ENCODE measurements at regions not wholly inside any gene's neighbourhood (a gene's known extent, or its start where the extent isn't known, plus 50 kb on each side); places are given as distances from the start of the nearest gene placed in this dataset.
"Not testable (repeated sequence)": the region's sequence is repeated elsewhere in the genome, so short reads cannot be mapped to it uniquely, and the experiment has no call there.

DNA sequence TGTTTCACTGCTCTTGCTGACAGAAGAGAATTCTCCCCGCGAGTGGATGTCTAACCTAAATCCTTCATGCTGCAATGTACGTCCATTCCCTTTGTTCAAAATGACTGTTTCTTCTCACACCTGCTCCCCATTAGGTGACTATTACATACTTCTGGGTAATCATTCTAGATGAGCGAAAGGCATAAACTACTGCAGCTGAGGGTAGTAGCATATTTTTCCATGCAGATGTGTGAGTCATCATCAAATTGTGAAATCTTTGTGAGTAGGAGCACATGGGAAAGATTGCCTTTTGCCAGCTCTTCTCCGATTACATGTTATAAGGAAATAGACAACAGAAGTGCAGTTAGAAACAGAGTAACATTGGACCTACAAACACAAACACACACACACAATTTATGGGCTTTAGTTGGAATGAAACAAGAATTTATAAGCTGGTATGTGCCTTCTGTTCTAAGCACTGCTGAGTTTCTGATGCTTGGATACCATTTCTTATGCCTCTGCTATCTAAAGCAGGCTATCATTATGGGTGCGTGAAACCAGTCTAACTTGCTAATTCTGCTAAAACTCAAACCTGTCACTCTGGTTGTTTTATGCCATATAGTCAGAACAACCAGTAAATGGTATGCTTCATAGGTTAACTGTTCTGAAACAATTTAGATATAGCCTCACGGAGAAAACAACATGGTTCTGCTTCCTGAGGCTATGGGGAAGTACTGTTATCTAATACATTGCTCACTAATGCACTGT is 346.9 kb upstream of the PSMD7 start:
- no peak for DNase-seq

DNA sequence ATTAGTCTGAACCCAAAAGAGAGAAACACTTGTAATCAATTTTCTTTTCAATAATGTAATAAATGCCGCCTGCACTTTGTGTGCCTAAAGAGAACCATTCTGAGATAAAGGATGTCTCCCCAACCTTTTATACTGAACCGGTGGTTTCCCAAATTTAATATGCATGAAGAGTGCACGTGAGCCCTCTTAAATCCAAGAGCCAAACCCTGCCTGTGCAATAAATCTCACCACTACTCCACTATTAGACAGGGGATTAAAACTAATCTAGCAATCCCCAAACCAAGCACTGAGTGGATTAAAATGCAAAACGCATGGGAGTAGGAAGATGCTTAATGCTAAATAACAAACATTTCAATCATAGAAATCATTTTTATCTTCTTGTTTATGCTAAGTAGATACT is 351.0 kb upstream of the PSMD7 start:
- DNase-seq = no peak

DNA sequence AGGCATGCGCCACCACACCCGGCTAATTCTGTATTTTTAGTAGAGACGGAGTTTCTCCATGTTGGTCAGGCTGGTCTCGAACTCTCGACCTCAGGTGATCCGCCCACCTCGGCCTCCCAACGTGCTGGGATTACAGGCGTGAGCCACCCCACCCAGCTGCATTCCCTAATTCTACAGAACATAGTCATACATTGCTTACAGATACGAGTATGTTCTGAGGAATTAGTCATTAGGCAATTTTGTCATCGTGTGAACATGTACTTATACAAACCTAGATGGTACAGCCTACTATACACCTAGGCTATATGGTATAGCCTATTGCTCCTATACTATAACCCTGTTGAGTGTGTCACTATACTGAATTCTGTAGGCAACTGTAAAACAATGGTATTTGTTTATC is 353.4 kb upstream of the PSMD7 start:
- DNase-seq = not testable (repeated sequence)

DNA sequence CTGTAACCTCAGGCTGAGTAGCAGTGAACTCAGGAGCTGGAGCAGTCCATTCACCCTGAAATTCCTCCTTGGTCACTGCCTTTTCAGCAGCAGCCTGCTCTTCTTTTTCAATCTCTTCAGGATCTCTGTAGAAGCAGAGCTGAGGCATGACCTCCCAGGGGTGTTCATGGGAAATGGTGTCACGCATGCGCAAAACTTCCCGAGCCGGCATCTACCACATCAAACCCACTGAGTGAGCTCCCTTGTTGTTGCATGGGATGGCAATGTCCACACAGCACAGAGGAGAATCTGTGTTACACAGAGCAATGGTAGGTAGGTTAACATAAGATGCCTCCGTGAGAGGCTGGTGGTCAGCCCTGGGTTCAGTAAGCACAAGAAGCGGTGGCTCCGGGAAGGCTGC is 355.8 kb upstream of the PSMD7 start:
- not testable (repeated sequence) for DNase-seq

DNA sequence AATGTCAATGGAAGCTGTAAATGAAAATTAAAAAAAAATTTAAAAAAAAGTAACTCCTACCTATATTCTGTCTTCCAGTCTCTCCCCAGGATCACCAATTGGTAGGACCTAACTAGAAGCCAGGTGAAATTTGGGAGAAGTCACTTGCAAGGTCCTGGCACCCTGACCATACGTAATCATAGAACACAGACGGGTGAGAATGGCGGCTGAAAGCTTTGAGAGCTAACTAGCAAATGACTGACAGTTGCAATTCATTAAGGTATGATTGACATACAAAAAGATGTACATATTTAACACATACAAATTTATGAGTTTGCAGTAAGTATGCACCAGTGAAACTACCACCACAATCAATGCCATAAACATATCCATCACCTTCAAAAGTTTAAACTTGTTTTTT is 372.7 kb upstream of the PSMD7 start:
- DNase-seq = no peak

DNA sequence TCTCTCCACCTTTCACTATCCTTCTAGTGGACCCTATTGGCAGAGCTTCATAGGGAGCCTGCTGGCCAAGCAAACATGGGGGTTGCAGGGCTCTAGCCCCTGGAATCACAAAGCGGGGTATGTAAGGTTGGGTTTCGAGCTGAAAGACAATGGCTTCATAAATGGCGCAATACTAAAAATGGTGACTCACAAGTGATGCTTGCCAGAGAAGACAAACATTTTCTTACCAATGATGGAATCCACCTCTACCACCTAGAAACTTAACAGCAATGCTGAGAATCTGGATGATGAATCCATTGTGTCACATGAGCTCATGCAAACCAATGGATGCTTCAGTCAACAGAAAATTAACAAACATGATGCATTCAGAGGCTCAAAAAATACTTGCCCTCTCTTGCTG is 375.3 kb upstream of the PSMD7 start:
- DNase-seq = no peak

DNA sequence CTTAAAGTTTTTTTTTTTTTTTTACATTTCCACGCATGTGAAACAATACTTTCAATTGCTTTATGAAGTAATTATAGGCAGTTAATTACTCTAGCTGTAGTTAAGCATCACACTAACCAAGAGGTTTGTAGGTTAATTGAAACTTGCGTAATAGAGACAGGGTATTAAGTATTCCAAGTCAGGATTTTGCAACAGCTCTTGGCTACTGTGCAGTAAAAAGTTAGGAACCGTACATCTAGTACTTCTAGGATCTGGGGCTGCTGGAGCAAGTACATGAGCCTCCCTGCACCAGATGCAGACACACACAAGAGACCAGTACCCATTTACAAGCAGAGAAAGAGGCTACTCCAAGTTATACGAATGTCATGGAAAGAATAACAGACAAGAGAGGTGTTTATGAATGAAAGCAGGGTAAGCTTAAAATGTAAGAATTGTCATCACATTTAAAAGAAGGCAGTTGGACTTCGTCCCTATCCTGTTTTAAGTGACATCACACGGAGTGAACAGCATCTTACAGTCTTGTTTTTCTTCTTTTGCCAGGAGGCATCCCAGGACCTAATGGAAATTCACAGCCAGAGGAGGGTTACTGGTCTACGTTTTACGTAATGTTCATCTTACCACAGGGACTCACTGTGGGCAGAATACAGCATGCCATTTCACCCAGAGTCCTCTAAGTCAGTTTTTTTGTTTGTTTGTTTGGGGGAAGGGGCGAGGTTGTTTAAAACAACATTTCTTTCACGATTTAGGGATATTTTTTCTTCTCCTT is 379.6 kb upstream of the PSMD7 start:
- no peak for DNase-seq

DNA sequence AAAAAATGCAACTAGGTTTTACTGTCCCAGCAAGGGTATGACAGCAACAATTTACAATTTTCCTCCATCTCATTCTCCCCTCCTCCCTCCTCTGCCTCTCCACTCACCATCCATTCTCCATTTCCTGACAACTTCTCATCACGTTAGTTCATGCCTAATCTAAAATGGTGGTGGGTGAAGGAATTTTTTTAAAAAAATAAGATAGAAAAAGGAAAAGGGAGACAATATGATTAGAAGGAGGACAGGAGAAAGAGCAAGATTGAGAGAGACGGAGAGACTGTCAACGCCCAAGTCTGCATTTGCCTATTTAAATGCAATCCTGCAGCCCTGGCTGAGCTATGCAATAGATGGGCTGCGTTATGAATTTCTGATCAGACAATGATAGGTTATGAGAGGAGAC is 380.7 kb upstream of the PSMD7 start:
- DNase-seq = no peak

DNA sequence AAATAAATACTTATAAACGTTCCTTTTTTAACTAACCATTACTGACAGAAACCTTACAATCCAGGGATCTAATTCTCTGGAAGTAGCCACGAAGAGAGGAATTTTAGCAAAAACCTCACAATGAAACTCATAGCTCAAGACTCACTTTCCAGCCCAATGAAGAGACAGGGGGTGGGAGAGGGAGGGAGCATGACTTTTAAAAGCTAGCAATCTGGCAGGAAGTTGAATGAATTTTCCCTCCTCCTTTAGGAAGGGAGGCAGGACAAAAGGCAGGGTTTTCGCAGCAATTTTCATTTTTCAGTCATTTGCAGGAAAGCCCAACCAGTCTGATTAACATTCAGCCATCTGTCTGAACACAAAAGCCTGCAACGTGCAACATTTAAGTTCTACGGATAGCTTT is 381.5 kb upstream of the PSMD7 start:
- DNase-seq = no peak

DNA sequence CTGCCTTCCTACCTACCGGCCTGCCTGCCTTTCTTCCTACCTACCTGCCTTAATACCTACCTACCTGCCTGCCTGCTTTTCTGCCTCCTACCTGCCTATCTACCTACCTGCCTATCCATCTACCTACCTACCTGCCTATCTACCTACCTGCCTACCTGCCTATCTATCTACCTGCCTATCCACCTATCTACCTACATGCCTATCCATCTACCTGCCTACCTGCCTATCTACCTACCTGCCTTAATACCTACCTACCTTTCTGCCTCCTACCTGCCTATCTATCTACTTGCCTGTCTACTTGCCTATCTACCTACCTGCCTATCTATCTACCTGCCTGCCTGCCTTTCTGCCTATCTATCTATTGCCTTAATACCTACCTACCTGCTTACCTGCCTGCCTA is 383.8 kb upstream of the PSMD7 start:
- DNase-seq = no peak

DNA sequence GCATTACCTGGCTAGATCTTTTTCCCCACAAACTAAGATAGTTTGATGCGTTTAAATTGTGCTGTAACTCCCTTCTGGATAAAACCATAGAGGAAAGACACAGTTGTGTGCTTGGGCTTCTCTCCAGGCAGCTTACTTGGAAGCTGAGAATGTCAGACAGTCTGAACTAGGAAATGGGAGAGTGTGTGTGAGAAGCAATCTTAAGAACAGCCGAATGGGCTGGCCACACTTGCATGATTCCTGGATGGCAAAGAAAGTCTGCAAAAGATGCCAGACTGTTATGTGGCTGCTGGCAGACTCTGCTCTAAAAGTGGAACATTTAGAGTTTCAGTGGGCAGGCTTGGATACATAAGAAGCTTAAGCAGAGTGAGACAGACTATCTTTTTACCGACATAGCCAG is 384.3 kb upstream of the PSMD7 start:
- DNase-seq = no peak

DNA sequence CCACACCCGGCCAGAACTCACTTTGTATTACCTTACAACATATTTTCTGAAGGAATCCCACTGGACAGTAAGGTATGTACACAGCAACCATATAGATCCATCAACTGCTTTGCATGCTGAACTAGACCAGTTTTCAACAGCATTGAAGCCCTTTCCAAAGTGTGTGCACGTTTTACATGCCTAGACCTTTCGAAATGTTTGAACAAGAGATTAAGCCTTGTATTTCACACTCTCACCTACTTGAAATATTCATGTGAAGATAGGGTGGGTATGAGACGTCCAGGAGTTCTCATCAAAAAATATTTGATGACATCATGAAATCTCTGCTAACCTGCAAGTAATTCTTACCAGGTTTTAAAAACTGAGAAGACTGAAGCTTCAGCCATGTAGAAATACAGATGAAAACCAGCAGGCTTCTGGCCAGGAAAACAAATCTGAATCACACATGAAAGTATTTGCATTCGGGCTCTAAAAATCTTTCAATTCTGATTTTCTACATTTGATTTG is 387.0 kb upstream of the PSMD7 start:
- DNase-seq = no peak

DNA sequence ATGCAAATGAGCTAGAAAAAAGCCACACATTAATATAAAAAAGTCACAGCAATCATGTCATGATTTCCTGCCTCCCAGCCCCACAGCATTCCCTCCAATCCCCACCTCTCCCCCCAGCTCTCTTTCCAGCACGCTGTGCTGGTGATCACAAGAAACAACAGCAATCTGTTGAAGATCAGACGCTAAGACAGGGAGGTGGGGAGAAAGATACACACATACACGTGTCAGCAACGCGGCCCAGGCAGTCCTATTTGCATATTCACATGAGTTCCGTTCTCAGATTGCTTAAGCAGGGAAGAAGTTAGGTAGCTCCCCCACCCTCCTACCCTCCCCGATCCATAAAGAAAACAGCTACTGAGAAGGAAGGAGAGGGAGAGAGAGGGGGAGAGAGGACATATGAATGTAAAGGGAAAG is 405.5 kb upstream of the PSMD7 start:
- DNase-seq = peak; percentile 41

DNA sequence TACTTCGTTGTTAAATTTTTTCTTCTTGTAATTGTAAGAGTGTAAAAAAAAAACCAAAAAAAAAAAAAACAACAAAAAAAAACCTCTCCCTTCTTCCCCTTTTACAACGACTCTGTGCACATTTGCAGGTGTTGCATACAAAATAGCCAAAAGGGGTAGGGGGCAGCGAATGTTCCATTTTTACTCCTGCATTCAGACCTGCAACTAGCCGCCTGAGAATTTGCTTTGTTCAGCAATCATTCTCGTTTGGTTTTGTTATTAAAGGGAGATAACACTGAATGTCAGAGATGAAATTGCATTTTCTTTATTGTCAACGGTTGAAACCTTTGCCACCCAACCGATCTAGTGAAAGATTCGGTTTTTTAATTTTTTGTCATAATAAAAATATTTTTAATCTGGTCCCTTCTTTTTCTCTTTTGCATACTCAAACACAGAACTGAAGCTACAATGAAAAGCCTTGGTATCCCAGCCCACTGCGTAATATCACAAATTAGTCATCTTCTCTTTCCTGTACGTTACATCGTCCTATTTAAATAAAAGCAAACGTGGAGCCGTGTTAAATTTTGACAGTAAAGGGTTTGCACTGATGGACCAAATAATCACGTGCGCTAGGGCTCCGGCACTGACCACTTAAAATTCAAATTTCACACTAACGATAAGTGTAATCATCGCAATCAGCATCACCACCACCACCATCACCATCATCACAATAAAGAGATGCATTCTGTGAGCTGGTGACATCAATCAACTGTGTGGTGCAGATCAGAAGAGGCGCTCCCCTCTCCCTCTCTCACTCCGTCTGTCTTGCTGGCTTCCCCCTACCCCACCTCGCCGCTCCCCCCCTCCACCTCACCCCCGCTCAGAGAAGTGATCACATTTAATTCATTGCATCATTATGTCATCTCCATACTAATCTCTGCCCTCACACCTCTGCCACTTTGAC is 406.2 kb upstream of the PSMD7 start:
- DNase-seq = no peak

DNA sequence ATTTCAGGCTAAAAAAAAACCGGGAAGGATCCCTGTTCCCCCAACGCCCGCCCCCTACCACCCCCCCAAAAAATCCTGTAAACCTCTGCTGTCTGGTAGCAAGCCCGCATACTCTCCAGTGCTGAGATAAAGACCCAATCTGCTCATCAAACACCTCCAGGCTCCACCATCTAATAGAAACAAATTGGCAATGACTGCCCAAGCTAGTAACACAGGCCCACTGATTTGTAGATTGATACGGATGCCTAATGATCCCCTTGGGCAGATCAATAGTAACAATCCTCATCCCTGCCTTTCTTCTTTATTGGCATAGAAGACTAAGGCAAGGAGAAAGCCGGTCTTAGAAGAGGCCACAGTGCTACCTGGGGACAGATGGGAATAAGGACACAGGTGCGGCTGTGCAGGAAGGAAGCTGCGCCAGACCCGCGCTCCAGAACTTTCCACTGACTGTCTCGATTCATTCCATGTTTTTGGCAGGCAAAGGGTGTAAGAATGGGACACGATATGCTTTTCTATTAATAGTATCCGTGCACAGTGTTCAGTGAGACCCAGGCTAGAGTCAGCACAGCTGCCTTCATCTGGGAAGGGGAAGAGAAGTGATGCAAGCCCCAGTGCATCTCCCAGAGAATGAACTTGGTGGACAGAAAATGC is 407.6 kb upstream of the PSMD7 start:
- no peak for DNase-seq

DNA sequence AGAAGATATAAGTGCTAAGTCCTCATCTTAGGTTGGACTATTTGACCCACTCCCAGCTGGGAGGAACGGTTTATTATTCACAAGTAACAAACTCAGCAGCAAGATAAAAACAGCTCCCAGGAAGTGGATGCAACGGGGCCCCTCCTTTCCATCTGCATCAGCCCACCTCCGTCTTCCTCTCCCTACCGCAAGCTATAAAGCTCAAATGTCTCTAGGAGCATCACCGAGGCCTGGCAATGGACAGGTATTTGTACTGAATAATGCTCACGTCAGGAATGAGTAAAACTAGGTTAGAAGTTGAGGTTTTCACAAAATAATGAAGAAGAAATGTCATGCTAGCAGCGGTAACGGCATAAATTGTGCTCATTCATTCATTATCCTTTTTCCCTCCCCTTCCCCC is 408.7 kb upstream of the PSMD7 start:
- DNase-seq = no peak

DNA sequence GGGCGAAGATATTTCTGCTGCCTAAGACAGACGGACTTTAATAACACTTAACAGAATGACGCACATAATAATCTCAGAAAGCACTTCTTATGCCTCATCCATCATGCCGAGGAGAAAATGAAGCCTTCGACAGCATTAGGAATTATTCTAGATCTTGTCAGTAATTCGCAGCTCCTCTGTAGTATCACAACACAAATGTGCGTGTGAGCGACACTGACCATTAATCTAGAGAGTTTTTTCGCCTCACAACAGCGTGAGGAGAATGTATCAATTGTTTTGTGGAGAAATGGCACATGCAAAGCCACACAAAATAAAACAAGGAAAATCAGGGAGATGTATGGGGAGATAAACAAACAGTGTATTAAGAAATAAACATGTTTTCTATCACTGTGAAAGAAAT is 410.2 kb upstream of the PSMD7 start:
- DNase-seq = no peak

DNA sequence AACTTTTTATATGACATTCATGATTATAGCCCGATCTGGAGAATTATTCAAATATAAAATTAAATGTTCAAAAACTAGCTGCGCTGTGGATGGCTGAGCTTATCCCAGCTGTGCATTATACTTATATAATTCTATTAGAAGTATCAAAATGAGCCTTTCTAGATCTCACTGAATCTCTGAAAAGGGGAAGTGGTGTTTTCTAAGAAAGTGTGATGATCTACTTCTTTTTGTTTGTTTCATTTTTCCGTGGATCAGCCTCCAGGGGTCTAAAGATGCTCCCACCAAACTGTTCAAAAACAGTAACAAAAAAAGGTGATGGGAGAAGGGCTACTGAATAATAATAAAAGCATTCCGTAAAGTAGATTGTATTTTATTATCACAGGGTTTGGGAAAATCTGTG is 411.3 kb upstream of the PSMD7 start:
- no peak for DNase-seq

DNA sequence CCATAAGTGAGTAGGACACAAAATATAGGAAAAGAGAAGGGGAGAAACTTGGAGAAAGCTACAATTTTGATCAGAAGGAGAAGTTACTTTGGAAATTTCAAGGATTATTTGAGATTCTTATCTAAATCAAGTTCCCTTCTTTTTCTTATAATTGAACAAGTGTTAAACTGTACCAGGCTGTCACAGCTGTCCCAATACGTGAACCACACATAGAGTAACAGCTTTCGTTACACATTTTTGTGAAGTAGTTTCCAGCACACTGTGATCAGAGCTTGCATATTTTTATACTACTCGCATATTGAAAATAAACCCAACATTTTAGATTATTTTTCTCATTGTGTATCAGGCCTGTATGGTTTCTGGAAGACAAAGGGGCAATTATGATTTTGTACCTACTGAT is 412.8 kb upstream of the PSMD7 start:
- no peak for DNase-seq

DNA sequence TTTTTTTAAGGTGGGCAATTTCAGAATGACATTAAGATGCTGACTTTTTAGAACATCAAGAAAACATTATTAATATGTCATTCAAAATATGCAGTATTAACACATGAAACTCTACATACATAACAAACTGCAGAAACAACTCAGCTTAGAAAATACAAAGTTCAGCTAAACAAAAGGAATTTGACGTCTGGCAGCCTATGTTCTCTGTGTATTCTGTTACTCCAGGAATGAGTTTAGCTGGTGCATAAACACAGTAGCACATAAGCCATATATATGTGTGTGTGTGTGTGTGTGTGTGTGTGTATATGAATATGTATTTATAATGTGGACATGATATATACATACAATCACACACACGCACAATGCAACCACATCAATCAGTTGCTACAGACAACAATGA is 413.5 kb upstream of the PSMD7 start:
- no peak for DNase-seq

DNA sequence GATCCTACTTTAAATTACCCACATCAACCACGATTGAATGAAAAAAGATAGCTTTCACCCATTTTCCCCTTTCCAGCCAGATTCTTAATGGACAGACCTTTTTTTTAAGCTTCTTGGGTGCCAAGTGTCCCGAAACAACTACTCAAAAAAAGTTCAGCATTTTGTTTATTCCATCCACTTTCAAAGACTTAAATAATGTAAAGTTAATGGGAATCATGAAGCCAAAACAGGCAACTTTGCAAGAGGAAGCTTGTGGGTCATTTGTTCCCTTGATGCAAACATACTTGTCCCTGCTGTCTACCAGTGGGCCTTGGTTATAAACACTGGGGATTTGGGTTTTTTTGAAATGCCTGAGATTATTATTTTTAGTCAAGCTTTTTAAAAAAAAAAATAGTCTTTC is 414.0 kb upstream of the PSMD7 start:
- DNase-seq = no peak

DNA sequence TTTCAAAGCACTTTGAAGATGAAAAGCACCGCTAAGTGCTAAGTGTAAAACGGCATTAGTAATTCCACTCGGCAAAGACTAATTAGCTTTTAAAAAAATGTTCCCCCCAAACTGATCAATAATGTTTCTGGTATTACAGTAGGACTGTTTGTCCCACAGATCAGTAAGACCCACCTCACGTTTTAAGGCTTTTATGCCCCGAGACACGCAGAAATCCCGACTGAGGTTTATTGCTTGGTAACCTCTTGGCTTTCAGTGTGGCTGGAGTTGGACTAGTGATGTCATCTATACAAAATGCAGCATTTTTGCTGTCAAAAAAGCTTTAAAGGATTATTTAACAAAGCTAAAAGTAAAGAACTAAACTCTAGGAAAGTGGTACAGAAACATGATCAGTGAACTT is 414.6 kb upstream of the PSMD7 start:
- no peak for DNase-seq

DNA sequence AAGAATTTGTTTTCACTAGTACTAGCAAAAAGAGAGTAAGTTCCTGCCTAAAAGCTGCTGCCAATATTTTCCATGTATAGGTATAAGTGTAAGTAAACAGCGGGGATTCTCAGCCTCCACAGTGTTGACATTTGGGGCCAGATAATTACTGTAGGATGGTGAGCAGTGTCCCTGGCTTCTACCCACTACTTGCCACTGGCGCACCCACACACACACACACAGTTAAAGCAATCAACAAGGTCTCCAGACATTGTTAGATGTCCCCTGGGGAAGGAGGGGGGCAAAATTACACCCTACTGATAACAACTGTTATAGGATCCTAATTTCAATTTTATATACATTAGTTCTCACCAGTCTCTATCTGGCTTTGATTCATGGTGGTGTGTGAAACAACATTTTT is 417.0 kb upstream of the PSMD7 start:
- DNase-seq = no peak
